ENCODE measurements at regions not wholly inside any gene's neighbourhood (a gene's known extent, or its start where the extent isn't known, plus 50 kb on each side); places are given as distances from the start of the nearest gene placed in this dataset.

GRCh38 chr2:128639120-128639477 is 320.4 kb upstream of the HS6ST1 start:
- peaks cover 41% of the 10 kb centered on the region for H3F3A ChIP-seq (ENCODE audit: low read depth)
- no peak overlapping the region for H3K9ac ChIP-seq
- no peaks in the 10 kb centered on the region for H4K20me1 ChIP-seq (ENCODE audit: low read depth)
- peaks cover 87% of the 10 kb centered on the region for H3K4me1 Mint-ChIP-seq
- H3K4me1 ChIP-seq, result peaks cover 46% of the 10 kb centered on the region
- TF ChIP-seq EZH2 (IDR thresholded peaks at IDR 0.05) (no peak), EZH2phosphoT487 (IDR thresholded peaks at IDR 0.05) (no peak)
- TF ChIP-seq, protein P1, sequence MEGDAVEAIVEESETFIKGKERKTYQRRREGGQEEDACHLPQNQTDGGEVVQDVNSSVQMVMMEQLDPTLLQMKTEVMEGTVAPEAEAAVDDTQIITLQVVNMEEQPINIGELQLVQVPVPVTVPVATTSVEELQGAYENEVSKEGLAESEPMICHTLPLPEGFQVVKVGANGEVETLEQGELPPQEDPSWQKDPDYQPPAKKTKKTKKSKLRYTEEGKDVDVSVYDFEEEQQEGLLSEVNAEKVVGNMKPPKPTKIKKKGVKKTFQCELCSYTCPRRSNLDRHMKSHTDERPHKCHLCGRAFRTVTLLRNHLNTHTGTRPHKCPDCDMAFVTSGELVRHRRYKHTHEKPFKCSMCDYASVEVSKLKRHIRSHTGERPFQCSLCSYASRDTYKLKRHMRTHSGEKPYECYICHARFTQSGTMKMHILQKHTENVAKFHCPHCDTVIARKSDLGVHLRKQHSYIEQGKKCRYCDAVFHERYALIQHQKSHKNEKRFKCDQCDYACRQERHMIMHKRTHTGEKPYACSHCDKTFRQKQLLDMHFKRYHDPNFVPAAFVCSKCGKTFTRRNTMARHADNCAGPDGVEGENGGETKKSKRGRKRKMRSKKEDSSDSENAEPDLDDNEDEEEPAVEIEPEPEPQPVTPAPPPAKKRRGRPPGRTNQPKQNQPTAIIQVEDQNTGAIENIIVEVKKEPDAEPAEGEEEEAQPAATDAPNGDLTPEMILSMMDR (IDR thresholded peaks at IDR 0.05), result no peak
- peaks cover 11% of the 10 kb centered on the region for H3K27me3 Mint-ChIP-seq (ENCODE audit: insufficient read depth, low read depth)
- H3K36me3 ChIP-seq, result no peaks in the 10 kb centered on the region
- H3K9me3 Mint-ChIP-seq, result peaks cover 2% of the 10 kb centered on the region
- H3K79me2 ChIP-seq (ENCODE audit: low read depth), result no peaks in the 10 kb centered on the region
- no peaks in the 10 kb centered on the region for H3K36me3 Mint-ChIP-seq
- no peak overlapping the region for H3K4me3 ChIP-seq
- H3K27ac ChIP-seq, result peak overlapping the region; percentile 99
- H2AFZ ChIP-seq (replicated peaks), result peak overlapping the region; percentile 30
- DNase-seq (ENCODE audit: low spot score), result no peak
- no peaks in the 10 kb centered on the region for H3K9me3 ChIP-seq (ENCODE audit: low read depth)
- no peak overlapping the region for H3K4me3 Mint-ChIP-seq
- no peaks in the 10 kb centered on the region for H3K27me3 ChIP-seq
- H3K27ac Mint-ChIP-seq, result peak overlapping the region; percentile 99
- H3K4me2 ChIP-seq, result peak overlapping the region; percentile 64

DNA sequence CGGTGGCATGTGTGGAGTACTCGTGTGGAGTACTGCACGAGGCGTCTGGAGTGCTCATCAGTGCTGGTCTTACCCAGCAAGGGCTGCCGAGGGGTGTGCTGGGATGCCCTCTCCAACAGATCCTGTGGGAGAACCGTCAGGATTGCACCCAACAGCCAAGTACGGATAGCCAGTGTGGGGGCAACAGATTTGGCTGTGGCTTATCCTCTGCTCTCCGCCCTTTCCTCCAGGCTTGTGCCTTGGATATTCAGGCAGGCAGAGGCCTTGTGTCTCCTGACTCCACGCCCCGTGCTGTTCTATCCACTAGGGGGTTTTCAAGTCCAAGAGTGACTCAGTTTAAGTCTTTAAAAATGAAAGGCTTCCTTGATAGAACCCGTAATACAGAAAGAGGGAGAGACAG is 321.0 kb upstream of the HS6ST1 start:
- Mint-ChIP-seq H3K4me3 (no peak overlapping the region), H3K27ac (peak overlapping the region; percentile 99), H3K9me3 (peaks cover 2% of the 10 kb centered on the region), H3K36me3 (no peaks in the 10 kb centered on the region), H3K4me1 (peaks cover 89% of the 10 kb centered on the region), H3K27me3 (ENCODE audit: insufficient read depth, low read depth) (peaks cover 11% of the 10 kb centered on the region)
- H3K27me3 ChIP-seq, result no peaks in the 10 kb centered on the region
- DNase-seq (ENCODE audit: low spot score), result no peak
- no peak overlapping the region for H3K4me3 ChIP-seq
- H3F3A ChIP-seq (ENCODE audit: low read depth), result peaks cover 46% of the 10 kb centered on the region
- no peaks in the 10 kb centered on the region for H3K36me3 ChIP-seq
- peaks cover 50% of the 10 kb centered on the region for H3K4me1 ChIP-seq
- no peaks in the 10 kb centered on the region for H3K9me3 ChIP-seq (ENCODE audit: low read depth)
- no peak overlapping the region for H3K9ac ChIP-seq
- no peaks in the 10 kb centered on the region for H3K79me2 ChIP-seq (ENCODE audit: low read depth)
- peak overlapping the region; percentile 64 for H3K4me2 ChIP-seq
- H4K20me1 ChIP-seq (ENCODE audit: low read depth), result no peaks in the 10 kb centered on the region
- H3K27ac ChIP-seq, result peak overlapping the region; percentile 99
- TF ChIP-seq EZH2 (IDR thresholded peaks at IDR 0.05) (no peak), EZH2phosphoT487 (IDR thresholded peaks at IDR 0.05) (no peak)
- TF ChIP-seq, protein P1 (IDR thresholded peaks at IDR 0.05), result no peak
- peak overlapping the region; percentile 30 for H2AFZ ChIP-seq (replicated peaks)

GRCh38 chr2:128640166-128640844 is 321.6 kb upstream of the HS6ST1 start:
- Mint-ChIP-seq H3K27me3 (ENCODE audit: insufficient read depth, low read depth) (peaks cover 11% of the 10 kb centered on the region), H3K9me3 (peaks cover 2% of the 10 kb centered on the region), H3K4me3 (peak overlapping the region; percentile 52), H3K36me3 (no peaks in the 10 kb centered on the region), H3K4me1 (peaks cover 90% of the 10 kb centered on the region), H3K27ac (peak overlapping the region; percentile 90)
- Histone ChIP-seq H3K36me3 (no peaks in the 10 kb centered on the region), H3K27me3 (no peaks in the 10 kb centered on the region), H3K4me3 (no peak overlapping the region), H2AFZ (replicated peaks) (no peak overlapping the region), H4K20me1 (ENCODE audit: low read depth) (no peaks in the 10 kb centered on the region), H3K4me2 (no peak overlapping the region), H3F3A (ENCODE audit: low read depth) (peaks cover 51% of the 10 kb centered on the region), H3K79me2 (ENCODE audit: low read depth) (no peaks in the 10 kb centered on the region), H3K27ac (peak overlapping the region; percentile 99), H3K9ac (no peak overlapping the region), H3K4me1 (peaks cover 56% of the 10 kb centered on the region), H3K9me3 (ENCODE audit: low read depth) (no peaks in the 10 kb centered on the region)
- no peak for DNase-seq (ENCODE audit: low spot score)
- TF ChIP-seq EZH2phosphoT487 (IDR thresholded peaks at IDR 0.05) (no peak), EZH2 (IDR thresholded peaks at IDR 0.05) (no peak)
- TF ChIP-seq, protein P1 (IDR thresholded peaks at IDR 0.05), result no peak

Measured in neural progenitor cell (in vitro differentiated cells).